HEK293 (cell line): ENCODE measurements at regions not wholly inside any gene's neighbourhood (a gene's known extent, or its start where the extent isn't known, plus 50 kb on each side); places are given as distances from the start of the nearest gene placed in this dataset.
A peak's percentile ranks its signal among the peaks of the same experiment; 100 is the strongest.

Experiments
- CTCF ChIA-PET: fragments of 350-600 bp; formaldehyde crosslinking; extraction: SDS; loops from one replicate; lab custom pipeline; 2021; ENCODE audit warnings: antibody characterized with exemption; lab: Yijun Ruan, JAX
- POLR2A ChIA-PET: fragments of 300-600 bp; formaldehyde crosslinking; extraction: SDS; loops from one replicate; lab custom pipeline; 2020; ENCODE audit warnings: antibody characterized with exemption, inconsistent platforms; lab: Yijun Ruan, JAX
- H3K27ac ChIP-seq: fragments of 200-500 bp; sonication (Bioruptor generic); 2 replicates; pipeline ENCODE4 v1.5.1; 2014; ENCODE audit warnings: low read depth, low read length, control low read depth, inconsistent platforms; ENCODE audit errors: extremely low read depth
- H3K36me3 ChIP-seq, 2 experiments: fragments of 200-500 bp in 1 of 2; sonication (Bioruptor generic) in 1 of 2; 1 replicate in 1 of 2; 2 replicates in 1 of 2; pipeline ENCODE4 v1.5.1; 2014 to 2017; ENCODE audit warnings: inconsistent platforms in 2 of 2, low read length in 2 of 2; ENCODE audit not compliant: control insufficient read depth in 2 of 2, insufficient read depth in 1 of 2
- H3K4me1 ChIP-seq: fragments of 200-500 bp; sonication (Bioruptor generic); 2 replicates; pipeline ENCODE4 v1.5.1; 2014; ENCODE audit warnings: mild to moderate bottlenecking, low read length, inconsistent platforms; ENCODE audit not compliant: control insufficient read depth, insufficient read depth
- H3K4me3 ChIP-seq: 2 replicates; pipeline ENCODE4 v1.5.1; 2011; ENCODE audit warnings: low read depth, mild to moderate bottlenecking, control low read depth, low read length, moderate library complexity
- H3K9me3 ChIP-seq: fragments of 200-500 bp; sonication (Bioruptor generic); 2 replicates; pipeline ENCODE4 v1.5.1; 2014; ENCODE audit warnings: low read depth, low read length, inconsistent platforms; ENCODE audit not compliant: control insufficient read depth, insufficient read depth
- BCL11A ChIP-seq: fragments of 450-650 bp; formaldehyde crosslinking; IDR thresholded peaks from 2 replicates; pipeline ENCODE4 v1.5.1; 2016; ENCODE audit warnings: low read depth, missing biosample characterization, missing genetic modification characterization
- KLF1 ChIP-seq: fragments of 450-650 bp; formaldehyde crosslinking; IDR thresholded peaks from 2 replicates; pipeline ENCODE4 v1.5.1; 2016; ENCODE audit warnings: missing biosample characterization, missing genetic modification characterization
- OVOL3 ChIP-seq: fragments of 450-650 bp; formaldehyde crosslinking; IDR thresholded peaks from 2 replicates; pipeline ENCODE4 v1.5.1; 2016; ENCODE audit warnings: missing biosample characterization, missing genetic modification characterization
- ZBTB20 ChIP-seq: fragments of 450-650 bp; formaldehyde crosslinking; IDR thresholded peaks from 2 replicates; pipeline ENCODE4 v1.5.1; 2016; ENCODE audit warnings: missing biosample characterization, missing genetic modification characterization
- ZBTB8A ChIP-seq: fragments of 450-650 bp; formaldehyde crosslinking; IDR thresholded peaks from 2 replicates; pipeline ENCODE4 v1.5.1; 2016; ENCODE audit warnings: missing biosample characterization, missing genetic modification characterization
- ZFP41 ChIP-seq: fragments of 450-650 bp; formaldehyde crosslinking; IDR thresholded peaks from 2 replicates; pipeline ENCODE4 v1.5.1; 2016; ENCODE audit warnings: missing biosample characterization, missing genetic modification characterization, borderline replicate concordance
- ZNF48 ChIP-seq: fragments of 450-650 bp; formaldehyde crosslinking; IDR thresholded peaks from 2 replicates; pipeline ENCODE4 v1.5.1; 2016; ENCODE audit warnings: missing biosample characterization, missing genetic modification characterization
- ZNF501 ChIP-seq: fragments of 450-650 bp; formaldehyde crosslinking; IDR thresholded peaks from 2 replicates; pipeline ENCODE4 v1.5.1; 2016; ENCODE audit warnings: missing biosample characterization, missing genetic modification characterization
- ZNF544 ChIP-seq: fragments of 450-650 bp; formaldehyde crosslinking; IDR thresholded peaks from 2 replicates; pipeline ENCODE4 v1.5.0; 2017; ENCODE audit warnings: missing biosample characterization, missing genetic modification characterization
- ZNF549 ChIP-seq: fragments of 450-650 bp; IDR thresholded peaks from 2 replicates; pipeline ENCODE4 v1.5.1; 2018; ENCODE audit warnings: missing biosample characterization, missing genetic modification characterization, mild to moderate bottlenecking, inconsistent platforms, moderate library complexity
- ZXDB ChIP-seq: fragments of 450-650 bp; formaldehyde crosslinking; IDR thresholded peaks from 2 replicates; pipeline ENCODE4 v1.5.1; 2016; ENCODE audit warnings: missing biosample characterization, missing genetic modification characterization
- TF ChIP-seq, protein P1 (sequence below): fragments of 450-650 bp; formaldehyde crosslinking; IDR thresholded peaks from 2 replicates; pipeline ENCODE4 v1.5.1; 2017; ENCODE audit warnings: missing biosample characterization, missing genetic modification characterization
- TF ChIP-seq, protein P2 (sequence below): fragments of 450-650 bp; formaldehyde crosslinking; IDR thresholded peaks from 2 replicates; pipeline ENCODE4 v1.5.1; 2017; ENCODE audit warnings: missing biosample characterization, missing genetic modification characterization
- TF ChIP-seq, protein P3 (sequence below): fragments of 450-650 bp; formaldehyde crosslinking; IDR thresholded peaks from 2 replicates; pipeline ENCODE4 v1.5.1; 2016; ENCODE audit warnings: missing biosample characterization, missing genetic modification characterization
- TF ChIP-seq, protein P4 (sequence below): fragments of 450-650 bp; formaldehyde crosslinking; IDR thresholded peaks from 2 replicates; pipeline ENCODE4 v1.5.1; 2016; ENCODE audit warnings: missing biosample characterization, missing genetic modification characterization
- TF ChIP-seq, protein P5 (sequence below): fragments of 450-650 bp; formaldehyde crosslinking; IDR thresholded peaks from 2 replicates; pipeline ENCODE4 v1.5.1; 2017; ENCODE audit warnings: missing biosample characterization, mild to moderate bottlenecking, missing genetic modification characterization, moderate library complexity
- TF ChIP-seq, protein P6 (sequence below): fragments of 450-650 bp; formaldehyde crosslinking; IDR thresholded peaks from 2 replicates; pipeline ENCODE4 v1.5.1; 2016; ENCODE audit warnings: missing biosample characterization, missing genetic modification characterization
- TF ChIP-seq, protein P7 (sequence below): fragments of 450-650 bp; formaldehyde crosslinking; conservative IDR thresholded peaks from 2 replicates; pipeline ENCODE4 v1.5.1; 2016; ENCODE audit warnings: low read depth, missing biosample characterization, missing genetic modification characterization

DNA sequence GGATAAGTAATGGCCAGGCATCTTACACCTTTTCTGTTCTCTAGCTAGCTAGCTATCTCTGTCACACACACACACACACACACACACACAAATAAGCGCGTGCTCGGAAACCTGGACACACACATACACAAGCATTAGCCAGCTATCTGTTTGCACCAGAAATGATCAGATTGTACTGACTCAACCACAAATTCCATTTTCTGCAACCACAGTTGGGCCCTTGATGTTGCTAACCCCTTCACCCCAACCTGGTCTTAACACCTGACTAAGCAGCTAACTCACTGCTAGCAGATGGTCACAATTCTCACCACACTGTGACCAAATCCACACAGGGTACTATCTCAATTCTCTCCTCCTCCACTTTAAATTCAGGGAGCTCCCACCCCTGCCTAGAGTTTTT is 183.0 kb upstream of the THBS1 start:
- H3K4me1 ChIP-seq = peaks cover 10% of the 10 kb centered on the region
- ChIA-PET CTCF (interaction anchor here (0.6 to 0.7 kb wide), 2 partner anchors 41 to 182 kb away, joined by 3 read pairs; no protein-coding TSS in a partner anchor), POLR2A (no interaction called here)
- no peaks in the 10 kb centered on the region for H3K36me3 ChIP-seq
- H3K27ac ChIP-seq = no peak overlapping the region
- TF ChIP-seq ZBTB20 (tag by site-specific recombination) = no peak
- TF ChIP-seq, protein P1, sequence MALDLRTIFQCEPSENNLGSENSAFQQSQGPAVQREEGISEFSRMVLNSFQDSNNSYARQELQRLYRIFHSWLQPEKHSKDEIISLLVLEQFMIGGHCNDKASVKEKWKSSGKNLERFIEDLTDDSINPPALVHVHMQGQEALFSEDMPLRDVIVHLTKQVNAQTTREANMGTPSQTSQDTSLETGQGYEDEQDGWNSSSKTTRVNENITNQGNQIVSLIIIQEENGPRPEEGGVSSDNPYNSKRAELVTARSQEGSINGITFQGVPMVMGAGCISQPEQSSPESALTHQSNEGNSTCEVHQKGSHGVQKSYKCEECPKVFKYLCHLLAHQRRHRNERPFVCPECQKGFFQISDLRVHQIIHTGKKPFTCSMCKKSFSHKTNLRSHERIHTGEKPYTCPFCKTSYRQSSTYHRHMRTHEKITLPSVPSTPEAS = no peak
- H3K4me3 ChIP-seq = no peak overlapping the region
- no peaks in the 10 kb centered on the region for H3K9me3 ChIP-seq

DNA sequence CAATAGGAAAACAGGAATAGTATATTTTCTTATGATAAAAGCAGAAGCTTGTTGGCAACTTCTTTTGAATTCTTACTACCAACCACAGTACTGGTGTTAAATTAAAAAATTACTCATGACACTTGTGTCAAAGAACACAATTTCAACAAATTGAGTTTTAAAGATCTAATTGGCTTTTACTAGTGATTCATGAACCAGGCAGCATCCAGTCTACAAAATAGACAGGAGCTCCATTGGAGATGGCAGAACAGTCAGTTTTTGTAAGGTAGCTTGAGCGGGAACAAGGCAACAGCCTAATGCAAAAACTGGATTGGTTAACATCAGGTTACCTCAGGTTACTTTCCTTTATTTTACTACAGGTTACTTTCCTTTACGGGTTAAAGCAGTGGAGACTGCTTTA is 181.3 kb upstream of the THBS1 start:
- CTCF ChIA-PET = interaction anchor here (0.6 kb wide), 1 partner anchor 44 kb away, joined by 3 read pairs; no protein-coding TSS in a partner anchor
- TF ChIP-seq OVOL3 (tag by site-specific recombination) = no peak
- no peak for TF ChIP-seq BCL11A (tag by site-specific recombination)
- TF ChIP-seq KLF1 (tag by site-specific recombination) = no peak
- no peak for TF ChIP-seq ZFP41
- TF ChIP-seq ZNF549 = peak; percentile 93
- TF ChIP-seq, protein P2, sequence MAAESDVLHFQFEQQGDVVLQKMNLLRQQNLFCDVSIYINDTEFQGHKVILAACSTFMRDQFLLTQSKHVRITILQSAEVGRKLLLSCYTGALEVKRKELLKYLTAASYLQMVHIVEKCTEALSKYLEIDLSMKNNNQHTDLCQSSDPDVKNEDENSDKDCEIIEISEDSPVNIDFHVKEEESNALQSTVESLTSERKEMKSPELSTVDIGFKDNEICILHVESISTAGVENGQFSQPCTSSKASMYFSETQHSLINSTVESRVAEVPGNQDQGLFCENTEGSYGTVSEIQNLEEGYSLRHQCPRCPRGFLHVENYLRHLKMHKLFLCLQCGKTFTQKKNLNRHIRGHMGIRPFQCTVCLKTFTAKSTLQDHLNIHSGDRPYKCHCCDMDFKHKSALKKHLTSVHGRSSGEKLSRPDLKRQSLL = no peak
- no peak for TF ChIP-seq ZNF501 (tag by site-specific recombination)
- Histone ChIP-seq H3K27ac (no peak overlapping the region), H3K9me3 (no peaks in the 10 kb centered on the region), H3K36me3 (no peaks in the 10 kb centered on the region), H3K4me1 (peaks cover 16% of the 10 kb centered on the region), H3K4me3 (no peak overlapping the region)
- POLR2A ChIA-PET = no interaction called here

DNA sequence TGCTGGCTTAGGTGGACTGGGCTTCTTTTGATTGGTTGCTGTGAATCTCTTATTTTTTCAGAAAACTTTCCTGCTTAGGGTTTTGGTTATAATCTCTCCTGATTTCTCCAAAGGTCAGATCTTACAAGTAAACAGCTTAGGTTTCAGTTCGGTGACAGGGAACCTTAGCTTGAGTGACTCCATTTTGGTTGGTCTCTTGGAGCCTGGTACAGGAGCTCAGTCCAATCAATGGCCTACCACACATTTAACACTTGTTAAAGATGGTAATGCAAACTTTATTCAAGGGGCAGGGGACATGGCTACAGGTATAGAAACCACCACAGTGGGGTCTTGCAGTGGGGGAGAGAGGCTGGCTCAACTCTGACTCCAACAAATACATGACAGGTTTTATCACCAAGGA is 180.9 kb upstream of the THBS1 start:
- Histone ChIP-seq H3K4me1 (peaks cover 17% of the 10 kb centered on the region), H3K36me3 (no peaks in the 10 kb centered on the region), H3K9me3 (no peaks in the 10 kb centered on the region), H3K27ac (no peak overlapping the region), H3K4me3 (no peak overlapping the region)
- ChIA-PET CTCF (no interaction called here), POLR2A (no interaction called here)
- TF ChIP-seq, protein P3, sequence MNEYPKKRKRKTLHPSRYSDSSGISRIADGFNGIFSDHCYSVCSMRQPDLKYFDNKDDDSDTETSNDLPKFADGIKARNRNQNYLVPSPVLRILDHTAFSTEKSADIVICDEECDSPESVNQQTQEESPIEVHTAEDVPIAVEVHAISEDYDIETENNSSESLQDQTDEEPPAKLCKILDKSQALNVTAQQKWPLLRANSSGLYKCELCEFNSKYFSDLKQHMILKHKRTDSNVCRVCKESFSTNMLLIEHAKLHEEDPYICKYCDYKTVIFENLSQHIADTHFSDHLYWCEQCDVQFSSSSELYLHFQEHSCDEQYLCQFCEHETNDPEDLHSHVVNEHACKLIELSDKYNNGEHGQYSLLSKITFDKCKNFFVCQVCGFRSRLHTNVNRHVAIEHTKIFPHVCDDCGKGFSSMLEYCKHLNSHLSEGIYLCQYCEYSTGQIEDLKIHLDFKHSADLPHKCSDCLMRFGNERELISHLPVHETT = no peak
- TF ChIP-seq ZBTB8A = no peak
- TF ChIP-seq, protein P2 = no peak
- TF ChIP-seq ZNF48 (tag by site-specific recombination) = no peak
- TF ChIP-seq, protein P4, sequence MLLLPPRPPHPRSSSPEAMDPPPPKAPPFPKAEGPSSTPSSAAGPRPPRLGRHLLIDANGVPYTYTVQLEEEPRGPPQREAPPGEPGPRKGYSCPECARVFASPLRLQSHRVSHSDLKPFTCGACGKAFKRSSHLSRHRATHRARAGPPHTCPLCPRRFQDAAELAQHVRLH (tag by site-specific recombination) = no peak
- TF ChIP-seq, protein P5, sequence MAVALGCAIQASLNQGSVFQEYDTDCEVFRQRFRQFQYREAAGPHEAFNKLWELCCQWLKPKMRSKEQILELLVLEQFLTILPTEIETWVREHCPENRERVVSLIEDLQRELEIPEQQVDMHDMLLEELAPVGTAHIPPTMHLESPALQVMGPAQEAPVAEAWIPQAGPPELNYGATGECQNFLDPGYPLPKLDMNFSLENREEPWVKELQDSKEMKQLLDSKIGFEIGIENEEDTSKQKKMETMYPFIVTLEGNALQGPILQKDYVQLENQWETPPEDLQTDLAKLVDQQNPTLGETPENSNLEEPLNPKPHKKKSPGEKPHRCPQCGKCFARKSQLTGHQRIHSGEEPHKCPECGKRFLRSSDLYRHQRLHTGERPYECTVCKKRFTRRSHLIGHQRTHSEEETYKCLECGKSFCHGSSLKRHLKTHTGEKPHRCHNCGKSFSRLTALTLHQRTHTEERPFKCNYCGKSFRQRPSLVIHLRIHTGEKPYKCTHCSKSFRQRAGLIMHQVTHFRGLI = no peak
- TF ChIP-seq ZXDB (tag by site-specific recombination) = no peak
- TF ChIP-seq, protein P6, sequence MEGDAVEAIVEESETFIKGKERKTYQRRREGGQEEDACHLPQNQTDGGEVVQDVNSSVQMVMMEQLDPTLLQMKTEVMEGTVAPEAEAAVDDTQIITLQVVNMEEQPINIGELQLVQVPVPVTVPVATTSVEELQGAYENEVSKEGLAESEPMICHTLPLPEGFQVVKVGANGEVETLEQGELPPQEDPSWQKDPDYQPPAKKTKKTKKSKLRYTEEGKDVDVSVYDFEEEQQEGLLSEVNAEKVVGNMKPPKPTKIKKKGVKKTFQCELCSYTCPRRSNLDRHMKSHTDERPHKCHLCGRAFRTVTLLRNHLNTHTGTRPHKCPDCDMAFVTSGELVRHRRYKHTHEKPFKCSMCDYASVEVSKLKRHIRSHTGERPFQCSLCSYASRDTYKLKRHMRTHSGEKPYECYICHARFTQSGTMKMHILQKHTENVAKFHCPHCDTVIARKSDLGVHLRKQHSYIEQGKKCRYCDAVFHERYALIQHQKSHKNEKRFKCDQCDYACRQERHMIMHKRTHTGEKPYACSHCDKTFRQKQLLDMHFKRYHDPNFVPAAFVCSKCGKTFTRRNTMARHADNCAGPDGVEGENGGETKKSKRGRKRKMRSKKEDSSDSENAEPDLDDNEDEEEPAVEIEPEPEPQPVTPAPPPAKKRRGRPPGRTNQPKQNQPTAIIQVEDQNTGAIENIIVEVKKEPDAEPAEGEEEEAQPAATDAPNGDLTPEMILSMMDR (tag by site-specific recombination) = no peak
- TF ChIP-seq, protein P7, sequence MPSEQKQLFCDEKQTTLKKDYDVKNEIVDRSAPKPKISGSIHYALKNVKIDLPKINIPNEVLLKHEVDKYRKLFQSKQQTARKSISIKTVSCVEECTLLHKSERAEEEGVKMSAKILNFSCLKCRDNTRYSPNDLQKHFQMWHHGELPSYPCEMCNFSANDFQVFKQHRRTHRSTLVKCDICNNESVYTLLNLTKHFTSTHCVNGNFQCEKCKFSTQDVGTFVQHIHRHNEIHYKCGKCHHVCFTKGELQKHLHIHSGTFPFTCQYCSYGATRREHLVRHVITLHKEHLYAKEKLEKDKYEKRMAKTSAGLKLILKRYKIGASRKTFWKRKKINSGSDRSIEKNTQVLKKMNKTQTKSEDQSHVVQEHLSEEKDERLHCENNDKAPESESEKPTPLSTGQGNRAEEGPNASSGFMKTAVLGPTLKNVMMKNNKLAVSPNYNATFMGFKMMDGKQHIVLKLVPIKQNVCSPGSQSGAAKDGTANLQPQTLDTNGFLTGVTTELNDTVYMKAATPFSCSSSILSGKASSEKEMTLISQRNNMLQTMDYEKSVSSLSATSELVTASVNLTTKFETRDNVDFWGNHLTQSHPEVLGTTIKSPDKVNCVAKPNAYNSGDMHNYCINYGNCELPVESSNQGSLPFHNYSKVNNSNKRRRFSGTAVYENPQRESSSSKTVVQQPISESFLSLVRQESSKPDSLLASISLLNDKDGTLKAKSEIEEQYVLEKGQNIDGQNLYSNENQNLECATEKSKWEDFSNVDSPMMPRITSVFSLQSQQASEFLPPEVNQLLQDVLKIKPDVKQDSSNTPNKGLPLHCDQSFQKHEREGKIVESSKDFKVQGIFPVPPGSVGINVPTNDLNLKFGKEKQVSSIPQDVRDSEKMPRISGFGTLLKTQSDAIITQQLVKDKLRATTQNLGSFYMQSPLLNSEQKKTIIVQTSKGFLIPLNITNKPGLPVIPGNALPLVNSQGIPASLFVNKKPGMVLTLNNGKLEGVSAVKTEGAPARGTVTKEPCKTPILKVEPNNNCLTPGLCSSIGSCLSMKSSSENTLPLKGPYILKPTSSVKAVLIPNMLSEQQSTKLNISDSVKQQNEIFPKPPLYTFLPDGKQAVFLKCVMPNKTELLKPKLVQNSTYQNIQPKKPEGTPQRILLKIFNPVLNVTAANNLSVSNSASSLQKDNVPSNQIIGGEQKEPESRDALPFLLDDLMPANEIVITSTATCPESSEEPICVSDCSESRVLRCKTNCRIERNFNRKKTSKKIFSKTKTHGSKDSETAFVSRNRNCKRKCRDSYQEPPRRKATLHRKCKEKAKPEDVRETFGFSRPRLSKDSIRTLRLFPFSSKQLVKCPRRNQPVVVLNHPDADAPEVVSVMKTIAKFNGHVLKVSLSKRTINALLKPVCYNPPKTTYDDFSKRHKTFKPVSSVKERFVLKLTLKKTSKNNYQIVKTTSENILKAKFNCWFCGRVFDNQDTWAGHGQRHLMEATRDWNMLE (tag by site-specific recombination) = no peak
- TF ChIP-seq ZNF544 = no peak
